ENCODE measurements at regions not wholly inside any gene's neighbourhood (a gene's known extent, or its start where the extent isn't known, plus 50 kb on each side); places are given as distances from the start of the nearest gene placed in this dataset.
"Not testable (repeated sequence)": the region's sequence is repeated elsewhere in the genome, so short reads cannot be mapped to it uniquely, and the experiment has no call there.

GRCh38 chr4:138864961-138865720 is 150.4 kb upstream of the NOCT start:
- ATAC-seq (ENCODE audit: insufficient number of reproducible peaks, low FRiP score, low read depth) (no peak), DNase-seq (ENCODE audit: low spot score) (no peak)
- H3K9me3 ChIP-seq = no peaks in the 10 kb centered on the region
- no peaks in the 10 kb centered on the region for H3K4me1 ChIP-seq (ENCODE audit: control insufficient read depth in 1 of 2, low read depth in 2 of 2)
- TF ChIP-seq CTCF (IDR thresholded peaks at IDR 0.05) = no peak
- no peak overlapping the region for H3K27ac ChIP-seq
- H3K27me3 ChIP-seq (replicated peaks; ENCODE audit: insufficient read depth) = no peaks in the 10 kb centered on the region
- no peaks in the 10 kb centered on the region for H3K36me3 ChIP-seq
- H3K4me3 ChIP-seq = no peak overlapping the region

DNA sequence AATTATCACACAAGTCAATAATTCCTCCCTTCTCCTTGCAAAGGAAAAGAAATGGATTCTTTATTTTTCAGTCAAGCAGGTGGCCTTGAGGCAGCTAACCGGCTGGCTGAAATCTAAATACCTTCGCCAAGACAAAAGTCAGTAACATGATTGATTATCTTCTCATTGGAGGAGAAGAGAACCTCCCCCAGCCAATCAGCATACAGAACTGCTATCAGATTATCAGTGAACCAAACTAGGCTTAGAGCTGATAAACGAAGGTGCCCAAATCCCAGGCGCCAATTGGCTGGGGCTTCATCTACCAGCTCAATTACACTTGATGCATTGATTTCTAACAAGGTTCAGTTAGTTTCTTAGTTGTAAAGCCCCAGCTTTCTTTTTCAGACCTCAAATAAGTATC is 152.4 kb upstream of the NOCT start:
- Histone ChIP-seq H3K9me3 (no peaks in the 10 kb centered on the region), H3K27me3 (replicated peaks; ENCODE audit: insufficient read depth) (no peaks in the 10 kb centered on the region), H3K4me1 (ENCODE audit: control insufficient read depth in 1 of 2, low read depth in 2 of 2) (no peaks in the 10 kb centered on the region), H3K27ac (no peak overlapping the region), H3K36me3 (no peaks in the 10 kb centered on the region), H3K4me3 (no peak overlapping the region)
- ATAC-seq (ENCODE audit: insufficient number of reproducible peaks, low FRiP score, low read depth) (no peak), DNase-seq (ENCODE audit: low spot score) (no peak)
- TF ChIP-seq CTCF (IDR thresholded peaks at IDR 0.05) = no peak

DNA sequence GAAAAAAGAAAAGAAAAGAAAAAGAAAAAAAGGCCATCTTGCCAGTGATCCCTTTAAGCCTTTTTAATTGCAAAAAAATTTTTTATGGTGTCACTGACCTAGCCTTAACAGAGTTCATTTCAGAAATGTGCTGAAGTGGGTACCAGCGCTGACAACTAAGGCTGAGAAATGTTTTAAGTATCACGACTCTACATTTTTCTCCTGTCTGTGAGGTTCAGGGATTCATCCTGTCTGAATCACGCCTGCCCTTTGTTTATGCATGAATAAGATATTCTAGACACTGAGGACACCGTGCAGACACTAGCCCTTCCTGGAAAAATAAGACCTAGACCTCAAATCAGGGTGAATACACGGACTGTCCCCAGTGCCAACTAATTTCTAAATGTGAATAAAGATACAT is 154.4 kb upstream of the NOCT start:
- no peak for ATAC-seq (ENCODE audit: insufficient number of reproducible peaks, low FRiP score, low read depth)
- DNase-seq (ENCODE audit: low spot score) = no peak
- H3K9me3 ChIP-seq = no peaks in the 10 kb centered on the region
- H3K36me3 ChIP-seq = no peaks in the 10 kb centered on the region
- no peak for TF ChIP-seq CTCF (IDR thresholded peaks at IDR 0.05)
- H3K4me1 ChIP-seq (ENCODE audit: control insufficient read depth in 1 of 2, low read depth in 2 of 2) = no peaks in the 10 kb centered on the region
- no peaks in the 10 kb centered on the region for H3K27me3 ChIP-seq (replicated peaks; ENCODE audit: insufficient read depth)
- no peak overlapping the region for H3K4me3 ChIP-seq
- no peak overlapping the region for H3K27ac ChIP-seq

DNA sequence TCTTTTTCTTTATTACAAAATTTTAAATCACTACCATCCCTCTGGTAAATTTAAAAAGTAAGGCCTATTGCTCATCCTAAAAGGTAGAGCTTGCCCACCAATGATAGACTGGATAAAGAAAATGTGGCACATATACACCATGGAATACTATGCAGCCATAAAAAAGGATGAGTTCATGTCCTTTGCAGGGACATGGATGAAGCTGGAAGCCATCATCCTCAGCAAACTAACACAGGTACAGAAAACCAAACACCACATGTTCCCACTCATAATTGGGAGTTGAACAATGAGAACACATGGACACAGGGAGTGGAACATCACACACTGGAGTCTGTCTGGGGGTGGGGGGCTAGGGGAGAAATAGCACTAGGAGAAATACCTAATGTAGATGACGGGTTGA is 155.2 kb upstream of the NOCT start:
- H3K9me3 ChIP-seq; ATAC-seq (ENCODE audit: insufficient number of reproducible peaks, low FRiP score, low read depth): not testable (repeated sequence)

GRCh38 chr4:138859254-138859653 is 156.3 kb upstream of the NOCT start:
- ATAC-seq (ENCODE audit: insufficient number of reproducible peaks, low FRiP score, low read depth) = no peak
- DNase-seq (ENCODE audit: low spot score) = no peak
- Histone ChIP-seq H3K9me3 (no peaks in the 10 kb centered on the region), H3K27me3 (replicated peaks; ENCODE audit: insufficient read depth) (no peaks in the 10 kb centered on the region), H3K36me3 (no peaks in the 10 kb centered on the region), H3K4me3 (no peak overlapping the region), H3K27ac (no peak overlapping the region), H3K4me1 (ENCODE audit: control insufficient read depth in 1 of 2, low read depth in 2 of 2) (no peaks in the 10 kb centered on the region)
- TF ChIP-seq CTCF (IDR thresholded peaks at IDR 0.05) = no peak

More for the DNA sequence above, 155.2 kb upstream of the NOCT start:
- not testable (repeated sequence) for H3K4me1 ChIP-seq (ENCODE audit: control insufficient read depth in 1 of 2, low read depth in 2 of 2); DNase-seq (ENCODE audit: low spot score); H3K27ac ChIP-seq; H3K4me3 ChIP-seq; H3K27me3 ChIP-seq (replicated peaks; ENCODE audit: insufficient read depth); H3K36me3 ChIP-seq

DNA sequence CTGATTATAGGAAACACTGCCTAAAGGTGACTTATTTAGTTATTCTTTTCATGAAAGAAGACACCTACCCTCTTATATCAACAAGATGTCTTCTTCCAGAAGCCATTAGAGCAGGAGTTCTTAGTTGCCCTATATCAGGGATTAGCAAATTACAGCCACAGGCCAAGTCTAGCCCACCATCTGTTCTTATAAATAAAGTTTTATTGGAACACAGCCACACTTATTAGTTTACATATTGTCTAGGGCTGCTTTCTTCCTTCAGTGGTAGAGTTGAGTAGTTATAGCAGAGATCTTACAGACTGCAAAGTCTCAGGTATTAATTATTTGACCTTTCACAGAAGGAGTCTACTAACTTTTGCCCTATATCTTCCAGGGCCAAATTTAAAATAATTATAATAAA is 157.2 kb upstream of the NOCT start:
- no peak overlapping the region for H3K4me3 ChIP-seq
- ATAC-seq (ENCODE audit: insufficient number of reproducible peaks, low FRiP score, low read depth) = no peak
- no peak for DNase-seq (ENCODE audit: low spot score)
- H3K36me3 ChIP-seq = no peaks in the 10 kb centered on the region
- no peaks in the 10 kb centered on the region for H3K27me3 ChIP-seq (replicated peaks; ENCODE audit: insufficient read depth)
- H3K9me3 ChIP-seq = no peaks in the 10 kb centered on the region
- no peak for TF ChIP-seq CTCF (IDR thresholded peaks at IDR 0.05)
- no peak overlapping the region for H3K27ac ChIP-seq
- no peaks in the 10 kb centered on the region for H3K4me1 ChIP-seq (ENCODE audit: control insufficient read depth in 1 of 2, low read depth in 2 of 2)
